Type B pancreatic cell (in vitro differentiated cells): ENCODE measurements at regions not wholly inside any gene's neighbourhood (a gene's known extent, or its start where the extent isn't known, plus 50 kb on each side); places are given as distances from the start of the nearest gene placed in this dataset.

ENCODE experiments used
- DNase-seq: peaks from one replicate; pipeline ENCODE4 v3.0.0; 2021; ENCODE audit warnings: mixed read lengths; ENCODE audit not compliant: unreplicated experiment; ENCODE audit errors: extremely low spot score
- H3K27ac Mint-ChIP-seq: 2 replicates; pipeline ENCODE4 v1.8.0; 2021; ENCODE audit warnings: mild to moderate bottlenecking, mixed read lengths
- H3K27me3 Mint-ChIP-seq: 2 replicates; pipeline ENCODE4 v1.8.0; 2021; ENCODE audit warnings: mixed read lengths
- H3K36me3 Mint-ChIP-seq: 2 replicates; pipeline ENCODE4 v1.8.0; 2021; ENCODE audit warnings: mixed read lengths
- H3K4me1 Mint-ChIP-seq: one replicate; pipeline ENCODE4 v1.8.0; 2021; ENCODE audit warnings: mixed read lengths; ENCODE audit not compliant: unreplicated experiment
- H3K4me3 Mint-ChIP-seq: 2 replicates; pipeline ENCODE4 v1.8.0; 2021; ENCODE audit warnings: mild to moderate bottlenecking, mixed read lengths
- H3K9me3 Mint-ChIP-seq: 2 replicates; pipeline ENCODE4 v1.8.0; 2021; ENCODE audit warnings: mixed read lengths
- CTCF ChIP-seq: fragments of 200-600 bp; sonication (generic); conservative IDR thresholded peaks from 2 replicates; pipeline ENCODE4 v1.5.0; 2021; ENCODE audit warnings: antibody characterized with exemption, mild to moderate bottlenecking

DNA sequence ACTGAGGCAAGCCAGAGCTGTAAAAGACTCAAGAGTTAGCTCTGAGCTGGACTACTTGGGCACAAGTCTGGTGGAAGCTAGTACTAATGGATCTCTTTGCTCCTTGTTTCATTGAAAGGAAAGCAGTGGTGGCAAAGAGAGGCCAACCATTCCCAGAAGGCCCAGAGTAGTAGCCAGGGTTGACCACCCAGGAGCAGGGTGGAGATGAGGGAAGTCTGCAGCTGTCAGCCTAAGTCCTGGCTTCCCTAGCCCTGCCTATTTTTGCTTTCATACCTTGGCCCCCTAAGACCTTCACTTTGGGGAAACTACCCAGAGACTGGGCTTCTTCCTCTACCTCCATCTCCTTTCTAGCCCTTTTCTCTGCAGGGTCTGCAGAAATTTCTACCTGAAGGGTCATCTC is 155.0 kb upstream of the NCAM1 start:
- TF ChIP-seq CTCF, result no peak
- H3K36me3 Mint-ChIP-seq, result no peaks in the 10 kb centered on the region
- H3K27me3 Mint-ChIP-seq, result no peaks in the 10 kb centered on the region
- no peak for DNase-seq
- peaks cover 23% of the 10 kb centered on the region for H3K4me1 Mint-ChIP-seq
- peak overlapping the region; percentile 22 for H3K4me3 Mint-ChIP-seq
- peaks cover 4% of the 10 kb centered on the region for H3K9me3 Mint-ChIP-seq
- no peak overlapping the region for H3K27ac Mint-ChIP-seq

DNA sequence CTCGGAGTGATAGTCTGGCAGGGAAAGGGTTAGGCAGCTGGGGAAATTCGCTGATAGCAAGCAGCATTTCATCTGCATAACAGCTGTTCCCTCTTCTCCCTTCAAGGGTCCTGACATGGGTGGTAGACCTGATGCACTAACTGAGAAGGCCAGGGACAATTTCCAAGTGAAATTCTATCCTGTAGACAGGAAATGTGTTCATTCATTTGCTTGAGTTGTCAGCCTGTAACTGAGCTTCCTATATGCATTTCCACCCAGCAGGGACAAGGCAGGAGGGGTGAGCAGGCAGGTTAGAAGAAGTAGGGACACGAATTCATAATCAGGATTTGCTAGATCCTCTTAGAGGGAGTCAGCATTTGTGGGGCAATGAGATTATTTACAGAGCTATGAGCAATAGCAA is 154.3 kb upstream of the NCAM1 start:
- Mint-ChIP-seq H3K36me3 (no peaks in the 10 kb centered on the region), H3K4me1 (peaks cover 23% of the 10 kb centered on the region), H3K4me3 (peak overlapping the region; percentile 22), H3K9me3 (peaks cover 10% of the 10 kb centered on the region), H3K27me3 (no peaks in the 10 kb centered on the region), H3K27ac (no peak overlapping the region)
- TF ChIP-seq CTCF, result no peak
- no peak for DNase-seq

DNA sequence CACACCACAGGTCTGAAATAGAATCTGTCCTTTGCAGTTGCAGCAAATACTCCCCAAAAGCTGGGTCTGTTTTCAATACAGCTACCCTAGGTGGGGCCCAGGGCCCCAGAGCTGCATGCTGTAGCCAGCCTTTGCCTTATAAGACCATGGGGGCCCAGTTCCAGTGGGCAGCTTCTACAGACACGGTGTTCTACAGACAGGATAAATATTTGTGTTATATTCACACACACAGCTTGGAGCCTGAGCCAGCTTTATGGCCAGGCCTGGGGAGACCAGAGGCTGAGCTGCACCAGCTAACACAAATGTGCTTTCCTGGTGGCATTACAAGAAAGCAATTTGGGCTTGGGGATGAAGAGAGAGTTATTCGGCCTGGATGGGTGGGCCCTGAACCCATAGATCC is 151.8 kb upstream of the NCAM1 start:
- H3K9me3 Mint-ChIP-seq, result peaks cover 14% of the 10 kb centered on the region

DNA sequence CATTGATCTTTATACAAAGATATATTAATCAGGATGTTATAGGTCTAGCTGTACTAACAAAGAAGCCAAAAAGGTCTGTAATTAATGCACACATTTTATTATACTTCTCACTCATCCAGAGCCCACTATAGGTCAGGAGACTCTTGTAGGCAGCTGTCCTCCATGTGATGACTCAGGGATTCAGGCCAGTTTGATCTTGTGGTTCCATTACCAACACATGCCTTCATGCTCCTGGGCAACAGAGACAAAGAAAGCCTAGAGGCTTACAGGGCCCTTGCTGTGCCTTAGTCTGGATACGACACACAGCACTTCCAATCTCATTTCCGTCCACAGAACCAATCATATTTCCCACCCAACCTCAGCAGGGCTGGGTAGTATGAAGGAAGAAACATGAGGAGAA is 150.3 kb upstream of the NCAM1 start:
- H3K27ac Mint-ChIP-seq, result no peak overlapping the region

More for the DNA sequence above, 151.8 kb upstream of the NCAM1 start:
- H3K36me3 Mint-ChIP-seq, result no peaks in the 10 kb centered on the region
- H3K4me1 Mint-ChIP-seq, result peaks cover 23% of the 10 kb centered on the region
- no peak overlapping the region for H3K27ac Mint-ChIP-seq
- TF ChIP-seq CTCF, result no peak
- H3K27me3 Mint-ChIP-seq, result no peaks in the 10 kb centered on the region
- no peak for DNase-seq
- H3K4me3 Mint-ChIP-seq, result no peak overlapping the region

DNA sequence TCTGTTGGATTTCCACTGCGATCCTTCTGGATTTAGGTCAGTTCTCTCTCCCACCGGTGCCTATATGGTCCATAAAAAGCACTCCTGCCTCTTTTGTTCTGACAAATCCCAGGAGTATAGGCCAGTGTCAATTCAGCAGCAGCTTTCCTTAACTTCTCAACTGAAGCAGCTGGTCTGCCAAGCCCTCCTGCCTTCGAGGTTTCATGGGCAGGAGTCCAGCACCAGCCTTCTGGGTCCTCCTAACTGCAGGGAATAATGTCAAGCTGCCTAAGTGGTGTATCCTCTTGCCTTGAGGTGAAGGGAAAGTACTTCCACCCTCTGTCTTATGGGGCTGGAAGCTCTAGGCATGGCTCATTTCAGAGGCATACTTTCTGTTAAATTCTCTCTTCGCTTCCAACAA is 149.4 kb upstream of the NCAM1 start:
- TF ChIP-seq CTCF, result no peak
- Mint-ChIP-seq H3K36me3 (no peaks in the 10 kb centered on the region), H3K4me3 (no peak overlapping the region), H3K9me3 (peaks cover 14% of the 10 kb centered on the region), H3K27me3 (no peaks in the 10 kb centered on the region), H3K27ac (no peak overlapping the region), H3K4me1 (peaks cover 18% of the 10 kb centered on the region)
- no peak for DNase-seq

More for the DNA sequence above, 150.3 kb upstream of the NCAM1 start:
- Mint-ChIP-seq H3K27me3 (no peaks in the 10 kb centered on the region), H3K36me3 (no peaks in the 10 kb centered on the region), H3K4me3 (no peak overlapping the region), H3K9me3 (peaks cover 14% of the 10 kb centered on the region), H3K4me1 (peaks cover 23% of the 10 kb centered on the region)
- no peak for TF ChIP-seq CTCF
- no peak for DNase-seq

GRCh38 chr11:112812729-112813128 is 148.5 kb upstream of the NCAM1 start:
- no peak overlapping the region for H3K4me3 Mint-ChIP-seq
- H3K36me3 Mint-ChIP-seq, result no peaks in the 10 kb centered on the region
- TF ChIP-seq CTCF, result no peak
- DNase-seq, result no peak
- H3K9me3 Mint-ChIP-seq, result peaks cover 14% of the 10 kb centered on the region
- H3K27ac Mint-ChIP-seq, result no peak overlapping the region
- H3K27me3 Mint-ChIP-seq, result no peaks in the 10 kb centered on the region
- H3K4me1 Mint-ChIP-seq, result peaks cover 9% of the 10 kb centered on the region
